ENCODE measurements at regions not wholly inside any gene's neighbourhood (a gene's known extent, or its start where the extent isn't known, plus 50 kb on each side); places are given as distances from the start of the nearest gene placed in this dataset.
"Not testable (repeated sequence)": the region's sequence is repeated elsewhere in the genome, so short reads cannot be mapped to it uniquely, and the experiment has no call there.

DNA sequence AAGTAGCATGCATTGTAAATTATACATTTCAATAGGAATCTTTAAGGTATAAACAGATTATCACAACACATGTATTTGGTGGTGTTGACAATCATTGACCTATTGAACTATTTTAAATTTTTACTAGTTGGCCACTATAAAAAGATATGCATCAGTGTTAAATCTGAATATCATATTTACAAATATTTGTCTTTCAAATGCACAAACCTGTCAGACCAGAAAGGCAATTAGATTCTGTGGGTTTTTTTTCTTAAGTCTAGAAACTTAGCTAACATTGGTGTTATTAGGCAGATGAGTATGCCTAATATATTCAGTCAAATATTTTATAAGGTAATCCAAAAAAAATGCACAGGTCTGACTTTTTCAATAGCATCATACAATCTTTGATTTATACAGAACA is 241.4 kb upstream of the DGKB start:
- no peak for DNase-seq (ENCODE audit: low read depth)
- TF ChIP-seq, protein P1, sequence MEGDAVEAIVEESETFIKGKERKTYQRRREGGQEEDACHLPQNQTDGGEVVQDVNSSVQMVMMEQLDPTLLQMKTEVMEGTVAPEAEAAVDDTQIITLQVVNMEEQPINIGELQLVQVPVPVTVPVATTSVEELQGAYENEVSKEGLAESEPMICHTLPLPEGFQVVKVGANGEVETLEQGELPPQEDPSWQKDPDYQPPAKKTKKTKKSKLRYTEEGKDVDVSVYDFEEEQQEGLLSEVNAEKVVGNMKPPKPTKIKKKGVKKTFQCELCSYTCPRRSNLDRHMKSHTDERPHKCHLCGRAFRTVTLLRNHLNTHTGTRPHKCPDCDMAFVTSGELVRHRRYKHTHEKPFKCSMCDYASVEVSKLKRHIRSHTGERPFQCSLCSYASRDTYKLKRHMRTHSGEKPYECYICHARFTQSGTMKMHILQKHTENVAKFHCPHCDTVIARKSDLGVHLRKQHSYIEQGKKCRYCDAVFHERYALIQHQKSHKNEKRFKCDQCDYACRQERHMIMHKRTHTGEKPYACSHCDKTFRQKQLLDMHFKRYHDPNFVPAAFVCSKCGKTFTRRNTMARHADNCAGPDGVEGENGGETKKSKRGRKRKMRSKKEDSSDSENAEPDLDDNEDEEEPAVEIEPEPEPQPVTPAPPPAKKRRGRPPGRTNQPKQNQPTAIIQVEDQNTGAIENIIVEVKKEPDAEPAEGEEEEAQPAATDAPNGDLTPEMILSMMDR (IDR thresholded peaks at IDR 0.05; ENCODE audit: insufficient read depth, low read length): no peak
- no peak overlapping the region for H3K4me3 ChIP-seq (ENCODE audit: low read depth, low read length)

GRCh38 chr7:15143121-15143520 is 240.6 kb upstream of the DGKB start:
- H3K4me3 ChIP-seq (ENCODE audit: low read depth, low read length): no peak overlapping the region
- DNase-seq (ENCODE audit: low read depth): no peak
- TF ChIP-seq, protein P1 (IDR thresholded peaks at IDR 0.05; ENCODE audit: insufficient read depth, low read length): no peak

DNA sequence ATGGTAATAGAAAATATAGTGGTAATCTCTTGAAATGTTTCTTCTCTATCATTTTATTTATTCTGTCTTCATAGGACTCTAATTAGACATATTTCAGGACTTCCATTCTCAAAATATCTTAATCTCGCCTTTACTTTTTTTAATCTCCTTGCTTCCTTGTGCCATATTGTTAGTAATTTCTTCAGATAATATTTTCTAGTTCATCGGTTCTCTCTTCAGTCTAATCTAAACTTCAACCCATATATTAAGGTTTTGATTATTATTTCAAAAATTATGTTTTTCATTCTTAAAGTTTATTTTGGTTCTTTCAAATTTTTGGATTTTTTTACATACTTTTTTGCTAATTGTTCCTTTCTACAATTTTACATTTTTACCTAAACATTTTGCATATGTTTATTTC is 237.9 kb upstream of the DGKB start:
- no peak for DNase-seq (ENCODE audit: low read depth)
- no peak overlapping the region for H3K4me3 ChIP-seq (ENCODE audit: low read depth, low read length)
- TF ChIP-seq, protein P1 (IDR thresholded peaks at IDR 0.05; ENCODE audit: insufficient read depth, low read length): no peak

- peak; percentile 53 for DNase-seq (ENCODE audit: low read depth)
- H3K4me3 ChIP-seq (ENCODE audit: low read depth, low read length): no peak overlapping the region
- TF ChIP-seq, protein P1 (IDR thresholded peaks at IDR 0.05; ENCODE audit: insufficient read depth, low read length): no peak
These were observed 229.1 kb upstream of the DGKB start for GRCh38 chr7:15131661-15132060.

DNA sequence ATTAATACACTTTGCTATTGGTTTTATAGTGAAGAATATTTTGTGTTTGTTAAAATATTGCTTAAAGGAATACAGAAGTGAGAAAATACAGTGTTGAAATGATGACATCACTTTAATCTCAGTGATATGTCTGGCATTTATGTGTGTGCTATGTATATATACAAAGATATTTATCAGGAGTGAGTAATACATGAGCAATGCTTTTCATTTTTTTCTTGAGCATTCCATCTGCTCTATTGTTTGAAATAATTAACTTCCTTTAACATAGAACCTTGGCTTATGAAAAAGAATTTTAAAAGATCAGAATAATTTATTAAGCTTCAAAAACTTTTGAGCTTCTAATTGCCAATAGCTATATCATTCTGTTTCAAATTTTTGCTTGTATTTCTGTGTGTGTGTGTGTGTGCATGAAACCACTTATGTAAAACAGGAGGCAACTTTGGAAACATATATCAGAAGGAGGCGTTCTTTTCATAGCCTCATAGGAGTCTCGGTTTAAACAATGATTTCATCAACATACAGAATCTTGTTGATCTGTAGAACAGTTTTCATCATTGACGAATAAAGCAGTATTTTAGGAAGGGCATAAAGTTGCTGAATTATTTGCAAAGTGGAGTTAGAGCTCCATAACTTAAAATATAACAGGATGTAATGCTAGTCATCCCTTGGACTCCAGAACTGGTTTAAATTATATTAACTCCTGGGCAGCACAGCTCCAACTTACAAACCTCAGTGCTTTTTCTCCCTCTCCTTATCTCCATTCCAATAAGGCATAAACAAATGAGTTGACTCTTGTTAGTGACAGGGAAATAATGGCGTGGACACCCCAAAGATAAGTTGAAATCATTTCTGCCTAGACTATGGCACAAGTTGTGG is 228.4 kb upstream of the DGKB start:
- TF ChIP-seq, protein P1 (IDR thresholded peaks at IDR 0.05; ENCODE audit: insufficient read depth, low read length): no peak
- peak; percentile 84 for DNase-seq (ENCODE audit: low read depth)
- H3K4me3 ChIP-seq (ENCODE audit: low read depth, low read length): no peak overlapping the region

DNA sequence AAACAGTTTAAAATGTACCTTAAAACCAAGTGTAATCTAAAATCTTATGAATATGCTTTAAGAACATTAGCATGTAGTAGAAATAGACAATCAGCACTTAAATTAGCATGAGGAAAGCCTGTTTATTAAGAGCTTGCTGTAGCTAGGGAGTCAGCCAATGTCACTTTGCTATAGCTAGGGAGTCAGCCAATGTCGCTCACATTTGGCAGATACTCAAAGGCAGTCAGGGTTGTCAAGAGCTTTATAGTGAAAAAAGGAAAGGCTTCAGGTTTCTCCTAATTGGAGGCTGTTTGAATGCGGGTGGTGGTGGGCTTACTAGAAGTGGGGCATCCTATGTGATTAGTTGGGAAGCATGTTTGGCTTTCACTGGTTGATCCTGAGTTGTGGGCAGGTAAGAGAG is 226.2 kb upstream of the DGKB start:
- TF ChIP-seq, protein P1 (IDR thresholded peaks at IDR 0.05; ENCODE audit: insufficient read depth, low read length): no peak

DNA sequence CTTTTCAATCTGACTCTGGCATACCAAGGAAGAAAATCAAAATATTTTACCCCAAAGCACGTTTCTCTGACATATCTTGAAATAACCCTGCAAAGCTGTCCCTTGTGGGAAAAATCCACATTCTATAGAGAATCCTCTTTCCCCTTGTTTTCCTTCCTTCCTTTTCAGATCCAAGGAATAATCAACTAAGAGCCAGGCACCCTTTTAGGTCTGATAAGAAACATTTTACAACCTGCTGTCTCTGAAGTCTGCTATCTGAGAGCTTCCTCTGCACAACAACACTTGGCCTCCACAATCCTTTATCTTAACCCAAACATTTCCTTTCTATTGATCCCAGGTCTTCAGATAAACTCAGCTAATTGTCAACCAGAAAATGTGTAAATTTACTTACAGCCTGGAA is 224.1 kb upstream of the DGKB start:
- H3K4me3 ChIP-seq (ENCODE audit: low read depth, low read length); DNase-seq (ENCODE audit: low read depth): not testable (repeated sequence)

More for the DNA sequence above, 226.2 kb upstream of the DGKB start:
- no peak for DNase-seq (ENCODE audit: low read depth)
- H3K4me3 ChIP-seq (ENCODE audit: low read depth, low read length): no peak overlapping the region

All from fibroblast of the aortic adventitia (primary cell).